ENCODE measurements at regions not wholly inside any gene's neighbourhood (a gene's known extent, or its start where the extent isn't known, plus 50 kb on each side); places are given as distances from the start of the nearest gene placed in this dataset.

GRCh38 chr21:18677632-18678031 is 274.0 kb upstream of the TMPRSS15 start:
- no peaks in the 10 kb centered on the region for H3K27me3 ChIP-seq (ENCODE audit: insufficient read depth, low read length)
- no peak for TF ChIP-seq EZH2 (IDR thresholded peaks at IDR 0.05; ENCODE audit: insufficient read depth, low read length)
- no peak for TF ChIP-seq CTCF (IDR thresholded peaks at IDR 0.05; ENCODE audit: insufficient read depth, low read depth, low read length)
- DNase-seq (ENCODE audit: low read depth) (no peak), FAIRE-seq (no peak)
- H2AFZ ChIP-seq (ENCODE audit: low read depth, low read length) = no peak overlapping the region
- no peaks in the 10 kb centered on the region for H3K27me3 Mint-ChIP-seq (ENCODE audit: low read depth, unreplicated experiment)
- no peaks in the 10 kb centered on the region for H3K36me3 Mint-ChIP-seq (ENCODE audit: low read depth, unreplicated experiment)
- H3K79me2 ChIP-seq (ENCODE audit: insufficient read depth, low read length) = no peaks in the 10 kb centered on the region
- no peaks in the 10 kb centered on the region for H3K4me1 Mint-ChIP-seq (ENCODE audit: low read depth, unreplicated experiment)
- no peak overlapping the region for H3K4me2 ChIP-seq (ENCODE audit: low read length)
- H4K20me1 ChIP-seq (ENCODE audit: insufficient read depth, low read length) = no peaks in the 10 kb centered on the region
- H3K4me1 ChIP-seq (ENCODE audit: insufficient read depth, low read length) = no peaks in the 10 kb centered on the region
- no peak overlapping the region for H3K9ac ChIP-seq (ENCODE audit: low read length)
- H3K9me3 ChIP-seq (ENCODE audit: insufficient read depth, low read depth, low read length) = no peaks in the 10 kb centered on the region
- no peaks in the 10 kb centered on the region for H3K9me3 Mint-ChIP-seq (ENCODE audit: unreplicated experiment)
- no peak overlapping the region for H3K4me3 ChIP-seq (ENCODE audit: insufficient read depth, low read depth, low read length)
- no peaks in the 10 kb centered on the region for H3K36me3 ChIP-seq (ENCODE audit: insufficient read depth, low read length)
- H3K4me3 Mint-ChIP-seq (ENCODE audit: unreplicated experiment) = no peak overlapping the region
- no peak overlapping the region for H3K27ac Mint-ChIP-seq (ENCODE audit: unreplicated experiment)
- no peak overlapping the region for H3K27ac ChIP-seq (ENCODE audit: low read depth, low read length)

GRCh38 chr21:18705971-18706370 is 302.4 kb upstream of the TMPRSS15 start:
- Histone ChIP-seq H3K4me1 (ENCODE audit: insufficient read depth, low read length) (no peaks in the 10 kb centered on the region), H3K27ac (ENCODE audit: low read depth, low read length) (no peak overlapping the region), H2AFZ (ENCODE audit: low read depth, low read length) (no peak overlapping the region), H3K4me2 (ENCODE audit: low read length) (no peak overlapping the region), H3K36me3 (ENCODE audit: insufficient read depth, low read length) (no peaks in the 10 kb centered on the region), H3K9me3 (ENCODE audit: insufficient read depth, low read depth, low read length) (no peaks in the 10 kb centered on the region), H3K27me3 (ENCODE audit: insufficient read depth, low read length) (no peaks in the 10 kb centered on the region), H3K79me2 (ENCODE audit: insufficient read depth, low read length) (no peaks in the 10 kb centered on the region), H3K4me3 (ENCODE audit: insufficient read depth, low read depth, low read length) (no peak overlapping the region), H4K20me1 (ENCODE audit: insufficient read depth, low read length) (no peaks in the 10 kb centered on the region), H3K9ac (ENCODE audit: low read length) (no peak overlapping the region)
- FAIRE-seq (no peak), DNase-seq (ENCODE audit: low read depth) (no peak)
- Mint-ChIP-seq H3K27ac (ENCODE audit: unreplicated experiment) (no peak overlapping the region), H3K4me1 (ENCODE audit: low read depth, unreplicated experiment) (no peaks in the 10 kb centered on the region), H3K27me3 (ENCODE audit: low read depth, unreplicated experiment) (no peaks in the 10 kb centered on the region), H3K9me3 (ENCODE audit: unreplicated experiment) (no peaks in the 10 kb centered on the region), H3K4me3 (ENCODE audit: unreplicated experiment) (no peak overlapping the region), H3K36me3 (ENCODE audit: low read depth, unreplicated experiment) (no peaks in the 10 kb centered on the region)
- TF ChIP-seq CTCF (IDR thresholded peaks at IDR 0.05; ENCODE audit: insufficient read depth, low read depth, low read length) (no peak), EZH2 (IDR thresholded peaks at IDR 0.05; ENCODE audit: insufficient read depth, low read length) (no peak)

- TF ChIP-seq CTCF (IDR thresholded peaks at IDR 0.05; ENCODE audit: insufficient read depth, low read depth, low read length) (no peak), EZH2 (IDR thresholded peaks at IDR 0.05; ENCODE audit: insufficient read depth, low read length) (no peak)
These were observed 308.1 kb upstream of the TMPRSS15 start for GRCh38 chr21:18711662-18712061.

More at GRCh38 chr21:18711662-18712061, 308.1 kb upstream of the TMPRSS15 start:
- DNase-seq (ENCODE audit: low read depth) (no peak), FAIRE-seq (no peak)
- Mint-ChIP-seq H3K27me3 (ENCODE audit: low read depth, unreplicated experiment) (no peaks in the 10 kb centered on the region), H3K27ac (ENCODE audit: unreplicated experiment) (no peak overlapping the region), H3K9me3 (ENCODE audit: unreplicated experiment) (peaks cover 9% of the 10 kb centered on the region), H3K4me1 (ENCODE audit: low read depth, unreplicated experiment) (no peaks in the 10 kb centered on the region), H3K4me3 (ENCODE audit: unreplicated experiment) (no peak overlapping the region), H3K36me3 (ENCODE audit: low read depth, unreplicated experiment) (no peaks in the 10 kb centered on the region)
- H3K36me3 ChIP-seq (ENCODE audit: insufficient read depth, low read length) = no peaks in the 10 kb centered on the region
- no peak overlapping the region for H2AFZ ChIP-seq (ENCODE audit: low read depth, low read length)
- H3K9me3 ChIP-seq (ENCODE audit: insufficient read depth, low read depth, low read length) = peaks cover 3% of the 10 kb centered on the region
- H3K79me2 ChIP-seq (ENCODE audit: insufficient read depth, low read length) = no peaks in the 10 kb centered on the region
- no peaks in the 10 kb centered on the region for H4K20me1 ChIP-seq (ENCODE audit: insufficient read depth, low read length)
- H3K27ac ChIP-seq (ENCODE audit: low read depth, low read length) = no peak overlapping the region
- H3K27me3 ChIP-seq (ENCODE audit: insufficient read depth, low read length) = no peaks in the 10 kb centered on the region
- H3K4me3 ChIP-seq (ENCODE audit: insufficient read depth, low read depth, low read length) = no peak overlapping the region
- no peak overlapping the region for H3K9ac ChIP-seq (ENCODE audit: low read length)
- H3K4me2 ChIP-seq (ENCODE audit: low read length) = no peak overlapping the region
- no peaks in the 10 kb centered on the region for H3K4me1 ChIP-seq (ENCODE audit: insufficient read depth, low read length)

All from astrocyte (in vitro differentiated cells and primary cell).